H1 (cell line): ENCODE measurements at regions not wholly inside any gene's neighbourhood (a gene's known extent, or its start where the extent isn't known, plus 50 kb on each side); places are given as distances from the start of the nearest gene placed in this dataset.

Source experiments
- CHD7 ChIP-seq: fragments of 300-600 bp; sonication (generic); IDR thresholded peaks from 2 replicates; pipeline ENCODE4 v1.7.1; 2012; ENCODE audit warnings: low read length, moderate library complexity, mild to moderate bottlenecking, inconsistent platforms; ENCODE audit not compliant: insufficient replicate concordance

- no peak for TF ChIP-seq CHD7
These were observed 411.8 kb upstream of the DAB1 start (continued) for GRCh38 chr1:57835620-57836019.
